ENCODE measurements at regions not wholly inside any gene's neighbourhood (a gene's known extent, or its start where the extent isn't known, plus 50 kb on each side); places are given as distances from the start of the nearest gene placed in this dataset.
"Not testable (repeated sequence)": the region's sequence is repeated elsewhere in the genome, so short reads cannot be mapped to it uniquely, and the experiment has no call there.

GRCh38 chr11:24181395-24182047 is 315.3 kb upstream of the LUZP2 start:
- Histone ChIP-seq H3K9me3 (ENCODE audit: low read depth) (no peaks in the 10 kb centered on the region), H3F3A (ENCODE audit: insufficient read depth) (no peaks in the 10 kb centered on the region), H3K9me2 (ENCODE audit: insufficient read depth) (no peaks in the 10 kb centered on the region), H3K79me2 (ENCODE audit: insufficient read depth) (no peaks in the 10 kb centered on the region), H3K27me3 (replicated peaks; ENCODE audit: insufficient read depth) (no peaks in the 10 kb centered on the region), H2AFZ (no peak overlapping the region), H4K20me1 (ENCODE audit: insufficient read depth) (no peaks in the 10 kb centered on the region), H3K27ac (no peak overlapping the region), H3K4me1 (ENCODE audit: insufficient read depth) (no peaks in the 10 kb centered on the region), H3K4me2 (ENCODE audit: unreplicated experiment) (no peak overlapping the region), H3K4me3 (no peak overlapping the region), H3K36me3 (ENCODE audit: low read depth) (no peaks in the 10 kb centered on the region), H3K9ac (no peak overlapping the region)
- 39 to 47% methylated on average over 6 of the region's 6 CpGs for WGBS, 2 experiments (ENCODE audit: low coverage in 1 of 2, low lambda C conversion rate in 2 of 2, missing lambda C conversion rate in 2 of 2)
- DNase-seq = no peak
- in situ Hi-C loops (cut with MboI) = no loop called here
- TF ChIP-seq EZH2phosphoT487 (IDR thresholded peaks at IDR 0.05; ENCODE audit: insufficient read depth, low read depth) (no peak), EZH2 (IDR thresholded peaks at IDR 0.05; ENCODE audit: insufficient read depth, poor library complexity, severe bottlenecking) (no peak)

DNA sequence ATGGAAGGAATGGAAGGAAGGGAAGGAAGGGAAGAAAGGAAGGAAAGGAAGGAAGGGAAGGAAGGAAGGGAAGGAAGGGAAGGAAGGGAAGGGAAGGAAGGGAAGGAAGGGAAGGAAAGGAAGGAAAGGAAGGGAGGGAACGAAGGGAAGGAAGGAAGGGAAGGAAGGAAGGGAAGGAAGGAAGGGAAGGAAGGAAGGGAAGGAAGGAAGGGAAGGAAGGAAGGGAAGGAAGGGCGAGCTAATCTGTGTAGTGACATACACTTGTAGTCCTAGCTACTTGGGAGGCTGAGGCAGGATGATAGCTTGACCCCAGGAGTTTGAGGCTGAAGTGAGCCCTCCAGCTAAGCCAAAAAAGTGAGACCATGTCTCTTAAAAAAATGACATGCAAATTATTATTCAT is 311.3 kb upstream of the LUZP2 start:
- in situ Hi-C loops (cut with MboI); H3K9ac ChIP-seq; H3K27ac ChIP-seq; H3K36me3 ChIP-seq (ENCODE audit: low read depth); H3K4me1 ChIP-seq (ENCODE audit: insufficient read depth); H3K79me2 ChIP-seq (ENCODE audit: insufficient read depth); H4K20me1 ChIP-seq (ENCODE audit: insufficient read depth); H3K27me3 ChIP-seq (replicated peaks; ENCODE audit: insufficient read depth); H3K9me2 ChIP-seq (ENCODE audit: insufficient read depth); H3K4me3 ChIP-seq; H3K4me2 ChIP-seq (ENCODE audit: unreplicated experiment); H3K9me3 ChIP-seq (ENCODE audit: low read depth); DNase-seq; H3F3A ChIP-seq (ENCODE audit: insufficient read depth); H2AFZ ChIP-seq: not testable (repeated sequence)
- WGBS, 2 experiments (ENCODE audit: low coverage in 1 of 2, low lambda C conversion rate in 2 of 2, missing lambda C conversion rate in 2 of 2) = 49% methylated on average over 2 of the region's 2 CpGs; no CpG with 5 or more reads in 1 of the 2 experiments

GRCh38 chr11:24196733-24197132 is 300.1 kb upstream of the LUZP2 start:
- H3F3A ChIP-seq (ENCODE audit: insufficient read depth) = no peaks in the 10 kb centered on the region
- no peak overlapping the region for H3K4me2 ChIP-seq (ENCODE audit: unreplicated experiment)
- no peak for TF ChIP-seq EZH2phosphoT487 (IDR thresholded peaks at IDR 0.05; ENCODE audit: insufficient read depth, low read depth)
- TF ChIP-seq EZH2 (IDR thresholded peaks at IDR 0.05; ENCODE audit: insufficient read depth, poor library complexity, severe bottlenecking) = no peak
- no peaks in the 10 kb centered on the region for H3K9me2 ChIP-seq (ENCODE audit: insufficient read depth)
- 20 to 35% methylated on average over 2 of the region's 2 CpGs for WGBS, 2 experiments (ENCODE audit: low coverage in 1 of 2, low lambda C conversion rate in 2 of 2, missing lambda C conversion rate in 2 of 2)
- H3K9me3 ChIP-seq (ENCODE audit: low read depth) = no peaks in the 10 kb centered on the region
- H2AFZ ChIP-seq = no peak overlapping the region
- H3K4me3 ChIP-seq = no peak overlapping the region
- no peaks in the 10 kb centered on the region for H3K79me2 ChIP-seq (ENCODE audit: insufficient read depth)
- no peak overlapping the region for H3K9ac ChIP-seq
- DNase-seq = no peak
- no peaks in the 10 kb centered on the region for H4K20me1 ChIP-seq (ENCODE audit: insufficient read depth)
- in situ Hi-C loops (cut with MboI) = no loop called here
- H3K27me3 ChIP-seq (replicated peaks; ENCODE audit: insufficient read depth) = no peaks in the 10 kb centered on the region
- no peaks in the 10 kb centered on the region for H3K4me1 ChIP-seq (ENCODE audit: insufficient read depth)
- H3K27ac ChIP-seq = no peak overlapping the region
- no peaks in the 10 kb centered on the region for H3K36me3 ChIP-seq (ENCODE audit: low read depth)

GRCh38 chr11:24198481-24198880 is 298.4 kb upstream of the LUZP2 start:
- Histone ChIP-seq H3K9ac (no peak overlapping the region), H4K20me1 (ENCODE audit: insufficient read depth) (no peaks in the 10 kb centered on the region), H3K4me2 (ENCODE audit: unreplicated experiment) (no peak overlapping the region), H2AFZ (no peak overlapping the region), H3K9me3 (ENCODE audit: low read depth) (no peaks in the 10 kb centered on the region), H3F3A (ENCODE audit: insufficient read depth) (no peaks in the 10 kb centered on the region), H3K9me2 (ENCODE audit: insufficient read depth) (no peaks in the 10 kb centered on the region), H3K4me3 (no peak overlapping the region), H3K4me1 (ENCODE audit: insufficient read depth) (no peaks in the 10 kb centered on the region), H3K36me3 (ENCODE audit: low read depth) (no peaks in the 10 kb centered on the region), H3K79me2 (ENCODE audit: insufficient read depth) (no peaks in the 10 kb centered on the region), H3K27ac (no peak overlapping the region), H3K27me3 (replicated peaks; ENCODE audit: insufficient read depth) (no peaks in the 10 kb centered on the region)
- in situ Hi-C loops (cut with MboI) = no loop called here
- 70 to 74% methylated on average over 5 of the region's 5 CpGs for WGBS, 2 experiments (ENCODE audit: low coverage in 1 of 2, low lambda C conversion rate in 2 of 2, missing lambda C conversion rate in 2 of 2)
- TF ChIP-seq EZH2 (IDR thresholded peaks at IDR 0.05; ENCODE audit: insufficient read depth, poor library complexity, severe bottlenecking) (no peak), EZH2phosphoT487 (IDR thresholded peaks at IDR 0.05; ENCODE audit: insufficient read depth, low read depth) (no peak)
- no peak for DNase-seq

- Histone ChIP-seq H3F3A (ENCODE audit: insufficient read depth) (no peaks in the 10 kb centered on the region), H4K20me1 (ENCODE audit: insufficient read depth) (no peaks in the 10 kb centered on the region), H2AFZ (no peak overlapping the region), H3K9ac (no peak overlapping the region), H3K27ac (no peak overlapping the region), H3K9me3 (ENCODE audit: low read depth) (no peaks in the 10 kb centered on the region), H3K4me2 (ENCODE audit: unreplicated experiment) (no peak overlapping the region), H3K79me2 (ENCODE audit: insufficient read depth) (no peaks in the 10 kb centered on the region), H3K27me3 (replicated peaks; ENCODE audit: insufficient read depth) (no peaks in the 10 kb centered on the region), H3K36me3 (ENCODE audit: low read depth) (no peaks in the 10 kb centered on the region), H3K4me3 (no peak overlapping the region), H3K9me2 (ENCODE audit: insufficient read depth) (no peaks in the 10 kb centered on the region), H3K4me1 (ENCODE audit: insufficient read depth) (no peaks in the 10 kb centered on the region)
- 21 to 24% methylated on average over 1 of the region's 1 CpG for WGBS, 2 experiments (ENCODE audit: low coverage in 1 of 2, low lambda C conversion rate in 2 of 2, missing lambda C conversion rate in 2 of 2)
- TF ChIP-seq EZH2 (IDR thresholded peaks at IDR 0.05; ENCODE audit: insufficient read depth, poor library complexity, severe bottlenecking) (no peak), EZH2phosphoT487 (IDR thresholded peaks at IDR 0.05; ENCODE audit: insufficient read depth, low read depth) (no peak)
- no peak for DNase-seq
- in situ Hi-C loops (cut with MboI) = no loop called here
Measured at GRCh38 chr11:24199461-24199860, 297.4 kb upstream of the LUZP2 start.

Measured in GM23248 (cell line).